HG03565 (cell line): ENCODE measurements at regions not wholly inside any gene's neighbourhood (a gene's known extent, or its start where the extent isn't known, plus 50 kb on each side); places are given as distances from the start of the nearest gene placed in this dataset.
A peak's percentile ranks its signal among the peaks of the same experiment; 100 is the strongest.

Source experiments
- ATAC-seq: cut with Tn5 transposase; IDR thresholded peaks from one replicate; pipeline ENCODE4 v1.9.1; 2021; ENCODE audit warnings: mild to moderate bottlenecking, moderate library complexity; ENCODE audit not compliant: unreplicated experiment

GRCh38 chr11:106212081-106212480 is 134.6 kb downstream of the AASDHPPT start:
- no peak for ATAC-seq

DNA sequence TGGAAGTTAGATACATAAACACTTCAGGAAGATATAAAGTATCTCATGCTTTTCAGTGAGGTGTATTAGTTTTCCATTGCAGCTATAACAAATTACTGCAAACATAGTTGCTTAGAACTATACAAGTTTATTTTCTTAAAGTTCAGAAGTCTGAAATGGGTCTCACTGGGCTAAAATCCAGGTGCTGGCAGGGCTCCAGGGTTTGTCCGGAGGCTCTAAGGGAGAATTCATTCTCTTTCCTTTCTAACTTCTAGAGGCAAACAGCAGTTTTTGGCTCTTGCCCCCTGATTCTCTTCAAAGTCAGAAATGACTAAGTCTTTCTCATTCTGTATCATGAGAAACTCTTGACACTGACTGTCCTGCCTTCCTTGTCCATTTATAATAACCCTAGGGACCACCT is 138.8 kb downstream of the AASDHPPT start:
- no peak for ATAC-seq

DNA sequence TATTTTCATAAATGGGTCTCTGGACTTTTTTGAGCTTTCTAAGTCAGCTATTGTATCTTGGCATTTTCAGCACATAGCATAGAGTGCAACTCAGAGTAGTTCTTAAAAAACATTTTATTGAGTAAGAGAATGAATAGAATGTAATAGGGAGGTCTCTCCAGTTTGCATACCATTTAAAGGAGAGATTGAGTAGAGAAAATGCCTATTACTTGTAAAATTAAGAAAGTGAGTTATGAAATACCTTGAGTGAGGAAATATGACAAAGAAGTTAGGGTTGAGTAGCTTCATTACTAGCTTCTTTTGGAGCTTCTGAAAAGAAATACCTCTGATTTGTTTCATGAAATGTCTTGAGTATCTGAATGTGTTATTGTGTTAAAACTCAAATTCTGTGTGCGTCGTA is 140.0 kb downstream of the AASDHPPT start:
- ATAC-seq = no peak

GRCh38 chr11:106218106-106218505 is 140.6 kb downstream of the AASDHPPT start:
- no peak for ATAC-seq

- no peak for ATAC-seq
Measured at GRCh38 chr11:106222626-106223025, 145.2 kb downstream of the AASDHPPT start.

DNA sequence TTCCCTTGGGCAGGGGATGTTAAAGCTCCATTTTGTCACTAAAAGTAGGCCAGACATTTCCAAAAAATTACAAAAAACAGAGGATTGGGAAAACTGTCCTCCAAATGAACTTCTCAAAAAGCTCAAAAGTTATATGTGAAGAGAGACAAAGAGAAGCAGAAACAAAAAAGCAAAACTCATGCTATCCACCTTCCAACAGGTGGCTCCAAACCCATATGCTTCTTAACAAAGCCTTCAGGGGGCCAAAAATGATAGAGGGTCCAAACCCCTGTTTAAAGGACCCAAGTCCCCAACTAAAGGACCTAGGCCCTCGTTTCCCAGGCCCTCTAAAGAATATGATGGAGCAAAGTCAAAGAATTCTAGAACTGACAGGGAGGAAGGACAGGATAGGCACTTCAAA is 146.7 kb downstream of the AASDHPPT start:
- no peak for ATAC-seq

DNA sequence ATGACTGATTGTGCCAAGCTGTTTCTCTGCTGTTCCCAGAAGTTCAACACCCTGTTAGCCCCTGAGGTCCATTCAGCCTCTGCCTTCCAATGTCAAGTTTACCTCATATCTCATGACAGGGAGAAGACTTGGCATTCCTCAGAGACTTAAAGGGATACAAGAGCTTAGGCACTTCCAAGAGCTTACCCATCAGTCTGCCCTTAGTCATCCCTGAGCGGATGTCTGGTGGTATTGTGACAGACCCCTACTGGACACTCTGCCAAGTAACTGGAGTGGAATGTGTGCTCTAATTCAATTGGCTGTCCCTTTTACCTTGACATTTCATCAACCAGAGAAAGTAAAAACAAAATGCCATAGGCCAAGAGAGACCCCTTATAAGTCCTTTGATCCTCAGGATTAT is 151.5 kb downstream of the AASDHPPT start:
- ATAC-seq = no peak

DNA sequence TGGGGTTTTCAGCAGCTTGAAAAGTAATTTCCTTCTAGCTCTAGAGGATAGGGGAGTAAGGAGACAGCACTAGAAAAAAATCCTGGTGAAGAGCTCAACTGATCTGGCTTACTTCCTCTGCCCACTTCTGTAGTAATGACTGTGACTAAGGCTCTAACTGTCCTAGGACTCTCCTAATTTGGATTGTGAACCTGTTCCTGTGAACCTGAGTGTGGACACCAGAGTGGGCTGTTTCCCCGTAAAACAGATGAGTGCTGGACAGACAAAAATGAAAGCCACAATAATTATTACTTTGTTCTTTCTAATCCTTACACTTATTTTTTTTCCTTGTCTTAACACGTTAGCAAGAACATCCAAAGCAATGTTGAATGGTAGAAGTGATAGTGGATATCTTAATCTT is 154.1 kb downstream of the AASDHPPT start:
- no peak for ATAC-seq

DNA sequence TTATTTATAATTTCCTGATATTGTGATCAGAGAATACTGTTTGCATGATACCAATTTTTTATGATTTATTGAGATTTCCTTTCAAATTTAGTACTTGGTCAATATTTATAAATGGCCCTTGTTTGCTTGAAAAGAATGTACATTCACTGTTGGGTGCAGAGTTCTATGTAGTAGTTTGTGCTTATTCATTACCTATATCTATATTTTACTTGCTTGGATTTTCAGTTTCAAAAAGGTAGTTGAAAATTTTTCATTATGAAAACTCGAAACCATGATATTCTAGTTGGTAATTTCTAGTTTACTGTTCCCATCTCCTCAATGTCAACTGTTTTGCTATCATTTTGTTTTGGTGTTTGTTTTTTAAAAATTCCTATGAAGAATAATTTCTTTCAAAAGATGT is 155.7 kb downstream of the AASDHPPT start:
- ATAC-seq = peak; percentile 63

GRCh38 chr11:106234794-106235193 is 157.3 kb downstream of the AASDHPPT start:
- no peak for ATAC-seq

GRCh38 chr11:106236295-106236694 is 158.8 kb downstream of the AASDHPPT start:
- ATAC-seq = no peak

DNA sequence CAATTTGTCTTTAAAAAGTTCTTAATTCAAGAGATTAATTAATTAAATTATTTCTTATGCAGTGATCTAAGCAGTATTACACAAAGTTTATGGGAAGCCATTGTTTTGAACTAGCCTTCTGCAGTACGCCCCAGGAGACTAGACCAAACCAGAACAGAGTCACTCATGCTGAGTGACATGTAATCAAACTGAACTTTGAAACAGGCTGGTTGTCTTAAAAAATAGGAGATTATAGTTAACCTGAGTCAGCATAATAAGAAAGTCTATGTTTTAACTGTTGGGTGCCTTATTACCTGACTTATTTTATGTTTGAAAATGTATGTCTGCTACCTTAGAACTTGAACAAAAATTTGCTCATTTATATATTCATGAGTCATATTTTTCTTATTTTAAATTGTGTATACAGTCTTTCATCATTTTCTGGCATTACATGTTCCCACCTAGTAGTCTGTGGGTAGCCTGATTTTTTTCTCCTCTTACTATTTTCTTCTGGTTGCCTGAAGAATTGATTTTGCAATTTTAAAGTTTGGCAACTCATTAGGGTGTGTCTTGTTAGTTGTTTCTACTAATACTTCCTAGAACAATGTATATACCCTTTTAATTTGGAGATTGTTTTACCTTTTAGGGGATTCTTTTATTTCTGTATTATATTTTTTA is 161.4 kb downstream of the AASDHPPT start:
- no peak for ATAC-seq

DNA sequence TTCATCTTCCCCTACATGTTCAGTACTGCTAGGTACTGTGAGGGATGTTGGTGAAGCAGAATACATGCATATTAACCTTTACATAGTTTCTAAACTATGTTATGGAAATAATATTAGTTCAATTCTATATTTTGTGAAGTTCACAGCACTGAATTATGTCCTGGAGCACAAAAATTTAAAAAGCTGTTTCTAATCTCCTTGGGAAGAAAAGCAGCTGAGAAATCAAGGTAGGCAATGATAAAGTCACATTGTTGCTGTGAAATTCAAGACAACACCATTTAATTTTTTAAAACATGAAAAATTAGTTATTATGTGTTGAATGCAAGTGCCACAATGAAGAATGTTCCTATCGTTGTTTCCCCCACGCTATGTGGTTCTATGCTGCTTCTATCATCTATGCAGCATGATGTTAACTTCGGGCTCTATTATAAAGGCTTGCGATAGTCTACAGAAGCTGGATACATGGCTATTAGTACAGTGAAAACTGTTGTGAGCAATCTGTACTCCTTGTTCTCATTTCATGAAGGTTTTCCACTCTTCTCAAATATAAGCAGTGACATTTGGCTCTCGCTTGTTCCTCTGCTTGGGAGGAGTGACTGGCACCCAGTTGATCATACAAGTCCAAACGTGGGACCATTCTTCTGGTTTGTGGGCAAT is 164.3 kb downstream of the AASDHPPT start:
- no peak for ATAC-seq

DNA sequence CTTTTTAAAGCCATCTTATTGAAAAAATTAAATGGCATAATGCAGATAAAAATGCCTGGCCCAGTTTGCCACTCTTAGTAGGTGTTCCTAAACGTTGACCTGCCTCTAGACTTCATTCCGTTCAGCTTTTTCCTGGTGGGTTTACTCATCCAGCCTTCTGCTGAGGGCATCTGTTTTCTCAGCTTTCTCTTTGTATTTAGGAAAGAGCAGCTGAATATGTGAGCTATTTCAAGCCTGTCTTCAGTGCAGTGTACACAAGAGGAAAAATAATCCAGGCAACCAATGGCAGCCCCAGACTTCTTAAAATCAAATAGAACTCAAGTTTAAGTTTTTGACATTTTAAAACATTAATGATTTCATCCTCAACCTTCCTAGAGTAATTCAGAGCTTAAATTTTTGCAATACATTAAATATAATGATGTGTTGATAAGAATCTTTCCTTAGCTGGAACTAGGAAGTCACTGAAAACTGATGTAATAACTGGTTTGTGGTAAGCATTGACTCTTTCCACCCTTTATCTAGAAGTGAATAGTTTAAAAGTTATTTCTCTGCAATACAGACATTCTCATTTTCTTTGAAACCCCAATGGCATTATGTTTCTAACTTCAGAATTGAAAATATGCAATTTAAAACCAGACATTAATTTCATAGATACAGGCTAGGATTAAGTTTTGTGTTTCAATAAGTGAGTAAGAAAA is 165.4 kb downstream of the AASDHPPT start:
- no peak for ATAC-seq

DNA sequence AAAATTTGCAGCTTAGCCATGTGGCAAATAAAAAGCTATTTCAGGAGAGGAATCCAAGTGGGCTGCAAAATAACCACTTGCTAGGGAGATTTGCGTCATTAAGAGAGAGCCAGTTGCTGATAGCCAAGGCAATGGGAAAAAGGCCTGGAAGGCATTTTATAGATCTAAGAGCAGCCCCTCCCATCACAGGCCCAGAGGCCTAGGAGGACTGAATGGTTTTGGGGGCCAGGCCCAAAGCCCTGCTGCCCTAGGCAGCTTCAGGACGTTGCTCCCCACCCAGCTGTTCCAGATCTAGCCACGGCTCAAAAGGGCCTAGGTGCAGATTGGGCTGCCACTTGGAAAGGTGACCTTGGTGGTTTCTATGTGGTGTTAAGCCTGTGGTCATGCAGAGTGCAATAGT is 169.0 kb downstream of the AASDHPPT start:
- ATAC-seq = no peak

- no peak for ATAC-seq
Measured at GRCh38 chr11:106249617-106250239, 172.3 kb downstream of the AASDHPPT start.

GRCh38 chr11:106262852-106263251 is 185.4 kb downstream of the AASDHPPT start:
- ATAC-seq = no peak

DNA sequence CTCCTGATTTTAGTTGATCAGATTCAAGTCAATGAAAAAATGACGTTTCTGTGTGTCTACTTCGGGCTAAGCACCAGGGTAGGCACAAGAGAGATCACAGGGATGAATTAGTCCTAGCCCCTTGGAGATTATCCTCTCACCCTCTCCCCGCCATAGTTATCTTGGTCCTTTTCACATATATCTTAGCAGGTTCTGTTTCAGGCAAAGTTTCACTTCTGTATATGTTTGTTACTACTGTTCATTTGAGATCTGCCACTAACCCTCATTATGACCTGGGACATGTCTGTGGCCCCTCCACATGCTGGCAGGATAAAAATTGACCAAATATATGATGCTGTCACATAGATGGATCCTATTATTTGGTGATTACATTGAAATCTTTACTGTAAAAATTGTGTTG is 186.1 kb downstream of the AASDHPPT start:
- no peak for ATAC-seq

DNA sequence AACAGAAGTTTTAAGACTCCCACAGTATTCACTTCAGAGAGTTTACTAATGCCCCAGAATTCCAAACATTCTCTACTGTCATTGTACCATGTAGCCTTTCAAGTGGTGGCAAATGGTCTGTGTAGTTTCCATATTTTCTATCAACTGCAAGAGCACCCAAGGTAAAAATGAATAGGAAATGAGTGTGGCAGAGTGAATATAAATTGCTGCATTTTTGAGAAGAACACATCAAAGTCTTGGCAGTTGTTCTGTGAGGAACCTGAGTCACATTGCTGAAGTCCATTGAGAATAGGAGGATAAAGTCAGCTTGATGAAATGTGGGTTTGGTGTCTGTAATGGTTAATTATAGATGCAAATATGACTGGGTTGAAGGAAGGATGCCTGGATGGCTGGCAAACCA is 193.6 kb downstream of the AASDHPPT start:
- ATAC-seq = no peak

DNA sequence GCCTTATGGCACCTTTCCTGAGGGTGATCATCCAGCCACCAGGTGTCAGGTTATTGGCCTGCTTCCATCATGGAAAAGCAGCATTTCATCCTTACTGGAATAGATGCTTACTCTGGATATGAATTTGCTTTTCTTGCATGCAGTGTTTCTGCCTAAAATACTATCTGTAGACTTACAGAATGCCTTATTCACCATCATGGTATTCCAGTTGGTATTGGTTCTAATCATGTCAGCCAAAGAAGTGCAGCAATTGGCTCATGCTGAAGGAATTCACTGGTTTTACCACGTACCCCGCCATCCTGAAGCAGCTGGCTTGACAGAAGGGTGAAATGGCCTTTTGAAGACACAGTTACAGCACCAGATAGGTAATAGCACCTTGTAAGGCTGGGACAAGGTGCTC is 194.2 kb downstream of the AASDHPPT start:
- no peak for ATAC-seq

GRCh38 chr11:106275151-106275550 is 197.7 kb downstream of the AASDHPPT start:
- no peak for ATAC-seq

GRCh38 chr11:106276126-106276525 is 198.7 kb downstream of the AASDHPPT start:
- ATAC-seq = no peak
